K562 (cell line): ENCODE measurements at regions not wholly inside any gene's neighbourhood (a gene's known extent, or its start where the extent isn't known, plus 50 kb on each side); places are given as distances from the start of the nearest gene placed in this dataset.

Experiments
- ATAC-seq: fragments of 200-7000 bp; cut with Tn5 transposase; 3 replicates; pipeline ENCODE4 v1.9.1; 2020; ENCODE audit warnings: moderate library complexity
- BruUV-seq: library from RNA; stranded (reverse); fragments of 400-500 nt; replicated peaks from 2 replicates; lab custom pipeline; 2021; lab: Mats Ljungman, UMichigan
- CTCF ChIA-PET: fragments of 300-600 bp; formaldehyde crosslinking; extraction: SDS; loops from one replicate; lab custom pipeline; 2021; ENCODE audit warnings: low intra/inter-chr PET ratio; lab: Yijun Ruan, JAX
- POLR2A ChIA-PET: fragments of 300-600, 350-650 bp; sonication (Branson Sonifier 250); formaldehyde crosslinking; extraction: SDS; loops from one replicate; lab custom pipeline; 2021; ENCODE audit warnings: antibody characterized with exemption, inconsistent platforms; lab: Yijun Ruan, JAX
- DNase-seq, 4 experiments: peaks; one replicate each; pipeline versions ENCODE4 v3.0.0 to v3.0.0-alpha.2; 2011 to 2018; ENCODE audit warnings: low spot score in 3 of 4, mixed read lengths in 3 of 4; ENCODE audit errors: extremely low read depth in 1 of 4
- FAIRE-seq: peaks from 2 replicates; lab custom pipeline; 2011; peaks lifted over from hg19 to GRCh38; lab: Jason Lieb, UNC
- H2AFZ ChIP-seq: 2 replicates; pipeline ENCODE4 v1.6.0; 2011; ENCODE audit warnings: low read depth, low read length, control low read depth, inconsistent platforms
- H3K27ac ChIP-seq: fragments of 200-600 bp; 3 replicates; pipeline ENCODE4 v1.8.0; 2011; ENCODE audit warnings: low read depth, mild to moderate bottlenecking, control low read depth, inconsistent platforms, low read length, moderate library complexity, mixed read lengths; ENCODE audit errors: extremely low read depth
- H3K27me3 ChIP-seq, 2 experiments: fragments of 300-600 bp in 1 of 2; 2 replicates in 1 of 2; 3 replicates in 1 of 2; pipeline versions ENCODE4 v1.6.0 to v1.8.0; 2011; ENCODE audit warnings: inconsistent platforms in 2 of 2, low read length in 2 of 2, mild to moderate bottlenecking in 1 of 2, mixed read lengths in 1 of 2, moderate library complexity in 1 of 2; ENCODE audit not compliant: control insufficient read depth in 2 of 2, insufficient read depth in 2 of 2
- H3K36me3 ChIP-seq: fragments of 300-600 bp; 3 replicates; pipeline ENCODE4 v1.8.0; 2011; ENCODE audit warnings: mild to moderate bottlenecking, low read length, inconsistent platforms; ENCODE audit not compliant: control insufficient read depth, insufficient read depth
- H3K4me1 ChIP-seq, 2 experiments: fragments of 200-600 bp in 1 of 2; replicated peaks in 1 of 2; 2 replicates in 1 of 2; 3 replicates in 1 of 2; pipeline versions ENCODE4 v1.5.1 to v1.8.0; 2011; ENCODE audit warnings: inconsistent platforms in 2 of 2, low read length in 2 of 2, mild to moderate bottlenecking in 1 of 2, mixed read lengths in 1 of 2, moderate library complexity in 1 of 2; ENCODE audit not compliant: control insufficient read depth in 2 of 2, insufficient read depth in 2 of 2
- H3K4me2 ChIP-seq: 2 replicates; pipeline ENCODE4 v1.6.1; 2011; ENCODE audit warnings: low read length, control low read depth, inconsistent platforms, mixed read lengths; ENCODE audit not compliant: insufficient read depth
- H3K4me3 ChIP-seq: fragments of 200-600 bp; sonication (generic), shearing (Covaris generic); 2 replicates; pipeline ENCODE4 v1.5.1; 2016; ENCODE audit warnings: control low read depth, inconsistent platforms
- H3K79me2 ChIP-seq: fragments of 200-600 bp; 3 replicates; pipeline ENCODE4 v1.8.0; 2011; ENCODE audit warnings: low read length, inconsistent platforms; ENCODE audit not compliant: control insufficient read depth, insufficient read depth
- H3K9ac ChIP-seq, 2 experiments: 2 replicates each; pipeline versions ENCODE4 v1.6.0 to v1.6.1; 2011; ENCODE audit warnings: low read depth in 2 of 2, low read length in 2 of 2, control low read depth in 1 of 2, inconsistent platforms in 1 of 2, mild to moderate bottlenecking in 1 of 2, mixed read lengths in 1 of 2; ENCODE audit not compliant: insufficient read depth in 1 of 2
- H3K9me1 ChIP-seq: one replicate; pipeline ENCODE4 v1.6.0; 2011; ENCODE audit warnings: inconsistent platforms, mild to moderate bottlenecking, low read length, moderate library complexity; ENCODE audit not compliant: control insufficient read depth, insufficient read depth
- H3K9me3 ChIP-seq: replicated peaks from 2 replicates; pipeline ENCODE4 v1.5.1; 2011; ENCODE audit warnings: low read depth, low read length, inconsistent platforms; ENCODE audit not compliant: control insufficient read depth, insufficient read depth
- H4K20me1 ChIP-seq: replicated peaks from 2 replicates; pipeline ENCODE4 v1.6.1; 2011; ENCODE audit warnings: low read length, inconsistent platforms, mixed read lengths; ENCODE audit not compliant: control insufficient read depth, insufficient read depth
- FOS ChIP-seq: IDR thresholded peaks from 3 replicates; pipeline ENCODE4 v1.6.1; 2011; ENCODE audit not compliant: insufficient read length; ENCODE audit errors: extremely low read depth
- GATAD2A ChIP-seq: fragments of 450-650 bp; IDR thresholded peaks from 2 replicates; pipeline ENCODE4 v1.6.1; 2017
- NCOA6 ChIP-seq: fragments of 450-650 bp; IDR thresholded peaks from 2 replicates; pipeline ENCODE4 v1.6.1; 2017; ENCODE audit warnings: mild to moderate bottlenecking
- NR2C2 ChIP-seq, 2 experiments: fragments of 200-800 bp in 1 of 2; sonication (Bioruptor generic) in 1 of 2; sonication (generic) in 1 of 2; formaldehyde crosslinking in 1 of 2; IDR thresholded peaks; 2 replicates each; pipeline versions ENCODE4 v1.6.1 to v1.8.0; 2016 to 2022; ENCODE audit warnings: mild to moderate bottlenecking in 1 of 2, missing compliant biosample characterization in 1 of 2, missing genetic modification characterization in 1 of 2, missing genetic modification reagents in 1 of 2
- SAP30 ChIP-seq: fragments of 200-600 bp; sonication (generic); IDR thresholded peaks from 2 replicates; pipeline ENCODE4 v1.6.1; 2012; ENCODE audit warnings: borderline replicate concordance, low read depth, mild to moderate bottlenecking, moderate library complexity, low read length, control low read depth, inconsistent platforms; ENCODE audit not compliant: insufficient read depth, poor library complexity, severe bottlenecking
- SRSF1 ChIP-seq: fragments of 200-400 bp; formaldehyde crosslinking; IDR thresholded peaks from 2 replicates; pipeline ENCODE4 v1.6.1; 2017; ENCODE audit warnings: mild to moderate bottlenecking, low read depth, low read length, moderate library complexity
- TAF7 ChIP-seq: fragments of 450-650 bp; IDR thresholded peaks from 2 replicates; pipeline ENCODE4 v1.6.1; 2016; ENCODE audit warnings: missing genetic modification characterization, missing compliant biosample characterization
- ZNF146 ChIP-seq: IDR thresholded peaks from one replicate; pipeline ENCODE4 v1.6.1; 2018; ENCODE audit warnings: missing compliant biosample characterization; ENCODE audit not compliant: unreplicated experiment
- ZNF253 ChIP-seq: fragments of 250-450 bp; sonication (Bioruptor Pico); conservative IDR thresholded peaks from 2 replicates; pipeline ENCODE4 v1.6.1; 2021; ENCODE audit warnings: mild to moderate bottlenecking
- WGBS: fragments of 100-300 bp; shearing (Covaris generic); methylation state at CpG from one replicate; pipeline ENCODE4 v1.1.6; 2016; ENCODE audit warnings: low coverage, mixed read lengths; ENCODE audit not compliant: insufficient coverage; ENCODE audit errors: missing lambda C conversion rate; 5-methylcytosine and 5-hydroxymethylcytosine counted together
- in situ Hi-C: fragments of 300-500 bp; cut with MboI; formaldehyde crosslinking; loops from 4 replicates; pipeline ENCODE4 v1.15.0; 2018; ENCODE audit warnings: inconsistent platforms, mixed read lengths
- intact Hi-C: fragments of 100-400 bp; cut with micrococcal nuclease; formaldehyde crosslinking; loops from 2 replicates; pipeline ENCODE4 v1.14.2; 2022
- TF ChIP-seq, protein P1 (sequence below): sonication (generic); formaldehyde crosslinking; IDR thresholded peaks from 2 replicates; pipeline ENCODE4 v1.9.0; 2022; ENCODE audit warnings: mild to moderate bottlenecking, missing genetic modification reagents
- TF ChIP-seq, protein P2 (sequence below): fragments of 250-450 bp; sonication (Bioruptor Pico); IDR thresholded peaks from 2 replicates; pipeline ENCODE4 v1.5.0; 2021; ENCODE audit warnings: mild to moderate bottlenecking, moderate library complexity
- TF ChIP-seq, protein P3 (sequence below): fragments of 450-650 bp; IDR thresholded peaks from 2 replicates; pipeline ENCODE4 v1.6.1; 2014; ENCODE audit warnings: low read depth, mild to moderate bottlenecking, moderate library complexity, borderline replicate concordance

DNA sequence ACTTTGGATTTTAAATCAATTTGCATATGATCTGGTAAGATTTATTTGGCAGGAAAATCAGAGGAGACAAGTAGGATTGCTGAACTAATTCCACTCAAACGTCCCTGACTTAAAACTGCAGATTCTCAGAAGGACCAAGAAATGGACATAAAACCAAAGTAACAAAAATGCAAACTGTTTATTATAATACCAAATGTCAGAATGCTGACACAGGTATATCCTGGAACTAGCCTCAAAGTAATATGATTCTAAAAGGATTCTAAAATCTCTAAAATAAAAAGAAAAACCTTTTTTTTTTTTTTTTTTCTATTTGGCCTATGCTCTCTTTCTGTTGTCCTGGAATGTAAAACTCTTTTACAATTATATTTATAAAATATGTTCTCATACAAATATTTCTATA lies 74.4 kb upstream of the BTBD3 start:
- no peak overlapping the region for H3K9ac ChIP-seq
- no peaks in the 10 kb centered on the region for H4K20me1 ChIP-seq
- no peaks in the 10 kb centered on the region for H3K9me3 ChIP-seq
- no peak for TF ChIP-seq TAF7
- TF ChIP-seq, protein P1, sequence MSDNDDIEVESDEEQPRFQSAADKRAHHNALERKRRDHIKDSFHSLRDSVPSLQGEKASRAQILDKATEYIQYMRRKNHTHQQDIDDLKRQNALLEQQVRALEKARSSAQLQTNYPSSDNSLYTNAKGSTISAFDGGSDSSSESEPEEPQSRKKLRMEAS (CRISPR knock-in tag) = no peak
- TF ChIP-seq ZNF253 (CRISPR knock-in tag) = no peak
- TF ChIP-seq GATAD2A = no peak
- WGBS = 0% methylated on average over 1 of the region's 1 CpG
- intact Hi-C loops = no loop called here
- BruUV-seq = no TSS peak
- ATAC-seq (no peak), DNase-seq (no peak), FAIRE-seq (no peak)
- H3K79me2 ChIP-seq = no peaks in the 10 kb centered on the region
- ChIA-PET POLR2A (no interaction called here), CTCF (no interaction called here)
- H3K9me1 ChIP-seq = no peaks in the 10 kb centered on the region
- H3K4me1 ChIP-seq = no peaks in the 10 kb centered on the region
- H3K27ac ChIP-seq = no peak overlapping the region
- in situ Hi-C loops = no loop called here
- H3K4me2 ChIP-seq = no peak overlapping the region
- H3K36me3 ChIP-seq = no peaks in the 10 kb centered on the region
- no peak overlapping the region for H3K4me3 ChIP-seq
- no peak overlapping the region for H2AFZ ChIP-seq
- H3K27me3 ChIP-seq = no peaks in the 10 kb centered on the region

DNA sequence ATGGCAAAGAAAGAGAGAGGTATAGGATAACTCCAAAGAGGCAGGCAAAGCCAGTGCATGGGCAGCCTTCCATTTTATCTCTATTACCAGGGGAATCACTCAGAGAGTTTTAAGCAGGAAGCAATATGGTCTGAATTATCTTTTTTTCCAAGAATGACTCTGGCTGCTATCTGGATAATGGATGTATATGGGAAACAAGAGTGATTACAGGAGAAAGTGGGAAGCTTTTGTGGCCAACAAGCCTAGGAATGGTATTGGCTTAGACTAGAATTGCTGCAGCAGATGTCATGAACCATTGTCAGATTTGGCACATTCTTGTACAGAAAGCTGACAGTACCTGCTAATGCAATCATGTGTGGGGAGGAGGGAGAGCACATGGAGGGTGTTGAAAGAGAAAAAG lies 73.0 kb upstream of the BTBD3 start:
- H3K27me3 ChIP-seq = no peaks in the 10 kb centered on the region
- FAIRE-seq (no peak), ATAC-seq (no peak), DNase-seq (no peak)
- no TSS peak for BruUV-seq
- no peaks in the 10 kb centered on the region for H3K9me3 ChIP-seq
- ChIA-PET CTCF (no interaction called here), POLR2A (no interaction called here)
- H3K9me1 ChIP-seq = no peaks in the 10 kb centered on the region
- H3K9ac ChIP-seq = no peak overlapping the region
- intact Hi-C loops (no loop called here), in situ Hi-C loops (no loop called here)
- H3K4me3 ChIP-seq = no peak overlapping the region
- H2AFZ ChIP-seq = no peak overlapping the region
- no peak overlapping the region for H3K4me2 ChIP-seq
- no peak overlapping the region for H3K27ac ChIP-seq
- H4K20me1 ChIP-seq = no peaks in the 10 kb centered on the region
- no peaks in the 10 kb centered on the region for H3K79me2 ChIP-seq
- H3K4me1 ChIP-seq = no peaks in the 10 kb centered on the region
- no peaks in the 10 kb centered on the region for H3K36me3 ChIP-seq
- TF ChIP-seq SAP30 = no peak
- no peak for TF ChIP-seq FOS
- TF ChIP-seq GATAD2A = no peak
- no peak for TF ChIP-seq ZNF146 (CRISPR knock-in tag)
- no peak for TF ChIP-seq SRSF1
- TF ChIP-seq, protein P2, sequence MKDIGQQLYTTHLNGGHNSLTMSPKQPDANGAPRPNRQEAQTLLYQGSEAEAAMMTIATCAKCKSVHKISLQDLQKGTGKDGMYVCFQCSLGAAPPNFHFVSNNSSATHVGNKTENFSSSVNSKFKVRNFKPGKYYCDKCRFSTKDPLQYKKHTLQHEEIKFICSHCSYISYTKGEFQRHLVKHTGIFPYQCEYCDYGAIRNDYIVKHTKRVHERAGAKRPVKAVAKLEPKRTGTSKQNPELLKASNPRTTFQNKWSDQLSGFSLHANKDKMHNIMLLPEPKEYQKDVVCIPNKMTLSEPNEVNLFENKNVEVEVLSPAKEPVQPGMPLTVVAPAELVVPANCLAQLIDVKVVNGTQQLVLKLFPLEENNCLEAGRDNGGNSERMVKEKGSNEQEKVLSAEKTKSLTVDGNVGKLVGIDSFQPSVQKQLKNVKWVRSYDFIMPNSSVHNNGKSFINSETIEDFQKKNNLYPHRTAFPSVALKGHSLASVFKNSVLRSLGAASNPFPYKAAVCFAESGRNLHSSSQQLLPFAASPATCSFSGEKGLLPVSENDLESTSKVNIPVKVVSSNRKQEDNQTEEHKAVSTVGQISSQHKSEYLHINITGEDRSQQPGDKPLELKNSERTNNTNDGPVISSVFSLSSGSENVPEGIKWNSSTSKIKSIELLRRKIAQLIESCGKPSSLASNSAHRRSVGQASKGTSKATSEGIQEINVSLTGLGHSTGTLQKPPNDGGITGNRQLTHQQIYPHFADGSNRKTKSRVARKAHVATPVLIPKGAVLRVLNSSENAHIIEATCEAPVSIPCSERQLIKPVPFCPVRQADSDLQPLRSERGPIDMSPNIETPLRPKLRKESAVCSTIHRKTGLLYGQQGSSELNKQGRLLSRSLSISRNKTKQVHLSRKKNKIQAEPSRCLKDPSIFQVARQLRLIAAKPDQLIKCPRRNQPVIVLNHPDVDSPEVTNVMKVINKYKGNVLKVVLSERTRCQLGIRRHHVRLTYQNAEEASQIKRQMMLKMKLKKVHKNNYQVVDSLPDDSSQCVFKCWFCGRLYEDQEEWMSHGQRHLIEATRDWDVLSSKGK = no peak
- no peak for TF ChIP-seq NR2C2 (CRISPR knock-in tag; IDR thresholded peaks at IDR 0.05)
- TF ChIP-seq NR2C2 (tag; IDR thresholded peaks at IDR 0.05) = no peak
- TF ChIP-seq, protein P3, sequence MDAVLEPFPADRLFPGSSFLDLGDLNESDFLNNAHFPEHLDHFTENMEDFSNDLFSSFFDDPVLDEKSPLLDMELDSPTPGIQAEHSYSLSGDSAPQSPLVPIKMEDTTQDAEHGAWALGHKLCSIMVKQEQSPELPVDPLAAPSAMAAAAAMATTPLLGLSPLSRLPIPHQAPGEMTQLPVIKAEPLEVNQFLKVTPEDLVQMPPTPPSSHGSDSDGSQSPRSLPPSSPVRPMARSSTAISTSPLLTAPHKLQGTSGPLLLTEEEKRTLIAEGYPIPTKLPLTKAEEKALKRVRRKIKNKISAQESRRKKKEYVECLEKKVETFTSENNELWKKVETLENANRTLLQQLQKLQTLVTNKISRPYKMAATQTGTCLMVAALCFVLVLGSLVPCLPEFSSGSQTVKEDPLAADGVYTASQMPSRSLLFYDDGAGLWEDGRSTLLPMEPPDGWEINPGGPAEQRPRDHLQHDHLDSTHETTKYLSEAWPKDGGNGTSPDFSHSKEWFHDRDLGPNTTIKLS = no peak
- no peak for TF ChIP-seq NCOA6
